Small intestine (tissue), 7 donors: ENCODE measurements at regions not wholly inside any gene's neighbourhood (a gene's known extent, or its start where the extent isn't known, plus 50 kb on each side); places are given as distances from the start of the nearest gene placed in this dataset.
"Not testable (repeated sequence)": the region's sequence is repeated elsewhere in the genome, so short reads cannot be mapped to it uniquely, and the experiment has no call there.

Experiments
- DNase-seq, 2 donors: peaks; one replicate each; pipeline versions ENCODE4 v3.0.0 to v3.0.0-alpha.2; 2013
- FAIRE-seq: peaks from 2 replicates; lab custom pipeline; 2012; peaks lifted over from hg19 to GRCh38; lab: Jason Lieb, UNC
- H3K27ac ChIP-seq, 3 donors: one replicate each; pipeline ENCODE4 v1.5.1; 2013; ENCODE audit warnings: low read length in 2 of 3, mild to moderate bottlenecking in 2 of 3, control low read depth in 1 of 3, inconsistent platforms in 1 of 3, low read depth in 1 of 3, moderate library complexity in 1 of 3
- H3K27me3 ChIP-seq, 3 donors: one replicate each; pipeline ENCODE4 v1.6.1; 2013; ENCODE audit warnings: low read length in 3 of 3, inconsistent platforms in 1 of 3; ENCODE audit not compliant: control insufficient read depth in 3 of 3, insufficient read depth in 3 of 3
- H3K36me3 ChIP-seq, 3 donors: one replicate each; pipeline ENCODE4 v1.6.1; 2013; ENCODE audit warnings: low read length in 3 of 3, inconsistent platforms in 1 of 3, low read depth in 1 of 3, mild to moderate bottlenecking in 1 of 3, moderate library complexity in 1 of 3; ENCODE audit not compliant: control insufficient read depth in 3 of 3, insufficient read depth in 2 of 3
- H3K4me1 ChIP-seq, 3 donors: one replicate each; pipeline ENCODE4 v1.6.1; 2013; ENCODE audit warnings: low read length in 2 of 3, inconsistent platforms in 1 of 3, low read depth in 1 of 3, mild to moderate bottlenecking in 1 of 3, moderate library complexity in 1 of 3; ENCODE audit not compliant: control insufficient read depth in 3 of 3, insufficient read depth in 2 of 3
- H3K4me3 ChIP-seq, 3 donors: one replicate each; pipeline ENCODE4 v1.5.1; 2013; ENCODE audit warnings: low read length in 3 of 3, control low read depth in 1 of 3, inconsistent platforms in 1 of 3, low read depth in 1 of 3, mild to moderate bottlenecking in 1 of 3, moderate library complexity in 1 of 3
- H3K9me3 ChIP-seq, 2 donors: one replicate each; pipeline ENCODE4 v1.6.1; 2013; ENCODE audit warnings: low read depth in 1 of 2, low read length in 1 of 2; ENCODE audit not compliant: control insufficient read depth in 2 of 2, insufficient read depth in 1 of 2
- WGBS, 3 donors: extraction: QIAGEN DNeasy Blood & Tissue Kit; methylation state at CpG; one replicate each; pipeline ENCODE4 v1.1.7; 2013; 5-methylcytosine and 5-hydroxymethylcytosine counted together
- donor health status: healthy with polysubstance abuse.
- donor health status: control.
- donor health status: control.
- donor health status: Bipolar disorder and iron deficiency.
- donor health status: healthy.

DNA sequence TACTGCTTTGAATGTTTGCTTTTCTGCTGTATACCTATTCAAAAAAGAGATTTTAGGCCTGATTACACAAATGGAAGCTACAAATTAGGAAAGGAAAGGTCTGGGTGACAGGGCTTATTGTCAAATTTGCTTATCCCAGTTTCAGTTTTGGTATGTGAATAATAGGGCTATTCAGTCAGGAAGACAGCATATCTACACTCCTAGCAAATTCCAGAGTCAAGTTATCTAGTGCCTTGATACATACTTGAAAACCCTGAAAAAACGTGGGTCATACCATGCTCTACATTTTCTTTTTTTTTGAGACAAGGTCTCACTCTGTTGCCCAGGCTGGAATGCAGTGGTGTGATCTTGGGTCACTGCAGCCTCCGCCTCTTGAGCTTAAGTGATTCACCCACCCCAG, 59.2 kb upstream of the CCDC180 start:
- H3K36me3 ChIP-seq, H3K27me3 ChIP-seq, FAIRE-seq, H3K4me1 ChIP-seq, H3K27ac ChIP-seq, DNase-seq, H3K9me3 ChIP-seq, H3K4me3 ChIP-seq: not testable (repeated sequence)
- 58 to 73% (median 64%) methylated on average over 2 of the region's 2 CpGs for WGBS, 3 donors

DNA sequence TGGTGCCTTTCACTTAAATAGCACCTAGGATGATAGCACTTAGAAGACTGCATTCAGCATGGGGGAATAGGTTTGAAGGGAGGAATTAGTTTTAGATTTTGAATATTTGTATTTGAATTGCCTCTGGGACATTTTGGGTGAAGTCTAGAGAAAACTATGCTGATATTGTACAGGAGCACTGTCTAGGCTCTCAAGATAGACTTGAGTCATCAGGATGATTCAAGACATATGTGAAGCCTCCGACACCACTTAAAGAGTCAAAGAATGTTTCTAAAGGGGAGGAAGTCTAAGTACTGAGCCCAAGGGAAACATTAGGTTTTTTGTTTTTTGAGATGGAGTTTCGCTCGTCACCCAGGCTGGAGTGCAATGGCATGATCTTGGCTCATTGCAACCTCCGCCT, 63.9 kb upstream of the CCDC180 start:
- H3K27me3 ChIP-seq: no peaks in the 10 kb centered on the region
- no peak for FAIRE-seq
- 91 to 97% (median 94%) methylated on average over 4 of the region's 4 CpGs for WGBS, 3 donors

DNA sequence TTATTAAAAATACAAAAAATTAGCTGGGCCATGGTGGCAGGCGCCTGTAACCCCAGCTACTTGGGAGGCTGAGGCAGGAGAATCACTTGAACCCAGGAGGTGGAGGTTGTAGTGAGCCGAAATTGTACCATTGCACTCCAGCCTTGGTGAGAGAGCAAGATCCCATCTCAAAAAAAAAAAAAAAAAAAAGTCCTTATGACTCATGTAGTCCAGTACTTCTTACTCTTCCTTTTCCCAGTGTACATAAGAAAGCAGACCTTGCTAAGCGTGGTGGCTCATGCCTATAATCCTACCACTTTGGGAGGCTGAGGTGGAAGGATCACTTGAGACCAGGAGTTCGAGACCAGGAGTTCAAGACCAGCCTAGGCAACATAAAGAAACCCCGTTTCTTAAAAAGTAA, 66.0 kb upstream of the CCDC180 start:
- H3K36me3 ChIP-seq, H3K9me3 ChIP-seq, H3K27me3 ChIP-seq, H3K4me3 ChIP-seq, DNase-seq, H3K4me1 ChIP-seq, H3K27ac ChIP-seq, FAIRE-seq: not testable (repeated sequence)
- 91 to 94% (median 92%) methylated on average over 5 of the region's 5 CpGs for WGBS, 3 donors

More for the DNA sequence above, 63.9 kb upstream of the CCDC180 start:
- Histone ChIP-seq H3K36me3 (peaks cover 0 to 2% (median 0%) of the 10 kb centered on the region in 3 donors), H3K27ac (no peak overlapping the region), H3K4me1 (peaks cover under 1 to 3% (median 2%) of the 10 kb centered on the region in 3 donors), H3K4me3 (no peak overlapping the region), H3K9me3 (no peaks in the 10 kb centered on the region)
- no peak for DNase-seq

DNA sequence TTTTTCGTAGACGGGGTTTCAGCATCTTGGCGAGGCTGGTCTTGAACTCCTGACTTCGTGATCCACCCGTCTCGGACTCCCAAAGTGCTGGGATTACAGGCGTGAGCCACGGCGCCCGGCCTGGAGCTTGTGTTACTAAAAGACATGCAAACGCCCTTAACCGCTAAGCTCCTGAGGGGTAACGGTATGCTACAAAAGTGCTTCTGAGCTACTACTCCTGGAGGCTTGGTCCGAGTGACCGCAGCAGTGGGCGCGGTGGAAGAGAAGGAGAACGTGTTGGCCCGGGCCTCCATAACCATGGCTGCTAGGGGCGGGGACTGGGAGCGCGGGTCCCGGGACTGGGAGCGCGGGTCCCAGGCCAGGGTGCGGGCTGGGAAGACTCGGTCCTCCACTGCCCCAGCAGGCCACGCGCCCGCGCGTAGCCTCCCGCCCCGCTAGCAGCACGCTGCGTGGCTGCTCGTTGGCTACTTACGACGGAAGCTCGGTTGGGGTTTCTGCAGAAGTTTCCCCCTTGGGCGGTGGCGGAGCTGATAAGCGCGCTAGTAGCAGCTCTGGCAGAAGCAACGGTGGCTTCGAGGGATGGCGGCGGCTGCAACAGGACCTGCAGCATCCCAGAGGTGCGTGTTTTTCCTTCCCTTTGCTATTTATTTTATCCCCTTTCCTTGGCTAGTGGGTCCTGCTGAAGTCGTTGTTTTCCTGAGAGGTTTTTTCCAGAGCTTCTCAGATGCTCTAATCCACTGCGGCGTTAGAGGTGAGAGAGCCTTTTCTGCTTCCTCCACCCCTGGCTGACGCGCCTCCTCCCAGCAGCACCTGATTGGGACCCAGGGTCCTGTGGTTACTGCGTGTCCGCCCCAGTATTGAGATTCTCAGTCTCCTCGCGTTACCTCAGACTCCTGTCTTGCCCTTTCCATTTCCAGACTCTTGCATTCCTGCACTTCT, 69.2 kb upstream of the CCDC180 start:
- DNase-seq (peak; percentile 66 to 89), FAIRE-seq (no peak)
- WGBS, 3 donors: 2 to 7% (median 4%) methylated on average over 50 to 58 of the region's 58 CpGs
- Histone ChIP-seq H3K27me3 (no peaks in the 10 kb centered on the region), H3K4me1 (peaks cover 2 to 3% (median 2%) of the 10 kb centered on the region in 3 donors), H3K27ac (peak overlapping the region; percentile 5 to 86 (median 70)), H3K36me3 (no peaks in the 10 kb centered on the region), H3K9me3 (peaks cover 0 to 2% of the 10 kb centered on the region in 2 donors), H3K4me3 (peak overlapping the region; percentile 49 to 53 (median 52))

DNA sequence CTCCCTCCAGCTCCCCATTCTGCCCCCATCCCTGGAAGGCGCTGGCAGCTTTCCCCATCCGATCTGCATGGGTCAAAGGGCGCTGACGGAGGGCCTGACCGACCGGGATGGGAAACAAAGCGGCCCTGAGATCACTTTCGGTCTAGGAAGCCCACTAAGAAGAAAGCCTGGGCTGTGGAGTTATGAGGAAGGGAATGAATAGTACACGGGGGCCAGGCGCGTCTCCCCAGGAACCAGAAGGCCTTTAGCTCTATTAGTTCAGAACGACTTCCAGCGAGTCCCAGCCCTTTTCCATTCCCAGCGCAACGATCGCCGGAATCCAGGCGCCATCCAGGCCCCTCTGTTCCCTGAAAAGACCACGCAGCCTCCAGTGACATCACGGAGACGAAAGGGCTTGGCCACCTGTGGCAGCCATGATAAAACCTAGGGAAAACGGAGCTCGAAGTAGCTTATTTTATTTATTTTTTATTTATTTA, 70.1 kb upstream of the CCDC180 start:
- Histone ChIP-seq H3K9me3 (peaks cover 0 to 10% of the 10 kb centered on the region in 2 donors), H3K4me3 (peak overlapping the region in 1 of 3 donors; percentile 53), H3K4me1 (peaks cover 2 to 3% (median 2%) of the 10 kb centered on the region in 3 donors), H3K36me3 (no peaks in the 10 kb centered on the region), H3K27me3 (no peaks in the 10 kb centered on the region), H3K27ac (no peak overlapping the region)
- DNase-seq (peak in 1 of 2 donors; percentile 13), FAIRE-seq (no peak)
- WGBS, 3 donors: 65 to 71% (median 70%) methylated on average over 23 of the region's 23 CpGs

DNA sequence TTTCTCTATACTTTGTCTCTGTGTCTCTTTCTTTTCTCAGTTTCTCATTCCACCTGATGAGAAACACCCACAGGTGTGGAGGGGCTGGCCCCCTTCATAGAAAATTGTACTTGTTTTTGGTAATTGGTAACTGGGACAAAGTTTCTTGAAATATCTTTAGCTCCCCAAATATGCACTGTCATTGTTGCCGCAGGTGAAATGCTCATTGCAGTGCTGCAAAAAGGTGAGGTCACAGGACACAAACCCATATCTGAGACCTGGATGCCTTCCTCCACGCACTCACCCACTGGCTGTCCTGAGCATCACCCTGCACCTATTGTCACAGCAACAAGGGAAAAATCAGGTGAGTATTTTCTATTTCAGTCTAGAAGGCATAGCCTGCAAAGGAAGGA, 74.5 kb upstream of the CCDC180 start:
- not testable (repeated sequence) for H3K27me3 ChIP-seq

DNA sequence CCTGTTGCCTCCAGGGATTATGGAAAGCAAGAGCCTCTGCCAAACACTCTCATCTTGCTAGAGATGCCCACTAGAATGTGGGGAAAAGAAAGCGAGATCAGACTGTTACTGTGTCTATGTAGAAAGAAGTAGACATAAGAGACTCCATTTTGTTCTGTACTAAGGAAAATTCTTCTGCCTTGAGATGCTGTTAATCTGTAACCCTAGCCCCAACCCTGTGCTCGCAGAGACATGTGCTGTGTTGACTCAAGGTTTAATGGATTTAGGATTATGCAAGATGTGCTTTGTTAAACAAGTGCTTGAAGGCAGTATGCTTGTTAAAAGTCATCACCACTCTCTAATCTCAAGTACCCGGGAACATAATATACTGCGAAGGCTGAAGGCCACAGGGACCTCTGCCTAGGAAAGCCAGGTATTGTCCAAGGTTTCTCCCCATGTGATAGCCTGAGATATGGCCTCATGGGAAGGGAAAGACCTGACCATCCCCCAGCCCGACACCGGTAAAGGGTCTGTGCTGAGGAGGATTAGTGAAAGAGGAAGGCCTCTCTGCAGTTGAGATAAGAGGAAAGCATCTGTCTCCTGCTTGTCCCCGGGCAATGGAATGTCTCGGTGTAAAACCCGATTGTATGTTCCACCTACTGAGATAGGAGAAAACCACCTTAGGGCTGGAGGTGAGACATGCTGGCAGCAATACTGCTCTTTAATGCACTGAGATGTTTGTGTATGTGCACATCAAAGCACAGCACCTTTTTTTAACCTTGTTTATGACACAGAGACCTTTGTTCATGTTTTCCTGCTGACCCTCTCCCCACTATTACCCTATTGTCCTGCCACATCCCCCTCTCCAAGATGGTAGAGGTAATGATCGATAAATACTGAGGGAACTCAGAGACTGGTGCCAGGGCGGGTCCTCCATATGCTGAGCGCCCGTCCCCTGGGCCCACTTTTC, 75.1 kb upstream of the CCDC180 start:
- H3K4me3 ChIP-seq, H3K4me1 ChIP-seq, H3K27me3 ChIP-seq, H3K36me3 ChIP-seq, FAIRE-seq, H3K27ac ChIP-seq, DNase-seq: not testable (repeated sequence)
- H3K9me3 ChIP-seq: peaks cover 0 to 10% of the 10 kb centered on the region in 2 donors
- 63 to 82% (median 69%) methylated on average over 13 of the region's 13 CpGs for WGBS, 3 donors

More for the DNA sequence above, 74.5 kb upstream of the CCDC180 start:
- H3K27ac ChIP-seq, H3K4me3 ChIP-seq, DNase-seq, H3K4me1 ChIP-seq, H3K36me3 ChIP-seq, FAIRE-seq: not testable (repeated sequence)
- 90 to 94% (median 94%) methylated on average over 2 of the region's 2 CpGs for WGBS, 3 donors
- peaks cover 0 to 10% of the 10 kb centered on the region in 2 donors for H3K9me3 ChIP-seq

DNA sequence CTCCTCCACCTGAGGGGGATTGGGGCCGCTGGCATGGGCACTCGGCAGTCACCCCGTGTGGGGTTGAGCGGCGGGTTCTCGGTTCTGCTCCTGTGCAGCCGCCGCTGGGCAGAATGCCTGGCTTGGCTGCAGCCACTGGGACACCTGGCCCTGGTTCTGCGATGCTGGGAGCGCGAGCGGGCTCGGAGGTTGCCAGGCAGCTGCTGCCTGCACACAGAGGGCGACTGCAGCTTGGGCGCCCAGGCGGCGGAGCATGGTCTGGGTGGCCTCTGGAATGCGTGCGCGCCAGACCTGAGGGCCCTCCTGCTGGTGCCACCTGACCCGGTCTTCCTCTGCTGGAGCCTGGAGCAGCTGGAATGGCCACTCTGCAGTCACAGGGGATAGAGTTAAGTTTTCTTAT, 85.1 kb upstream of the CCDC180 start:
- H3K27me3 ChIP-seq: peaks cover 4 to 28% (median 7%) of the 10 kb centered on the region in 3 donors
- 9 to 16% (median 15%) methylated on average over 20 to 21 of the region's 21 CpGs for WGBS, 3 donors
- H3K9me3 ChIP-seq, H3K4me3 ChIP-seq, FAIRE-seq, H3K36me3 ChIP-seq, H3K27ac ChIP-seq, H3K4me1 ChIP-seq: not testable (repeated sequence)
- DNase-seq: peak in 1 of 2 donors; percentile 13
